Mammary epithelial cell (primary cell): ENCODE measurements at regions not wholly inside any gene's neighbourhood (a gene's known extent, or its start where the extent isn't known, plus 50 kb on each side); places are given as distances from the start of the nearest gene placed in this dataset.

Experiments
- CTCF ChIP-seq, 2 donors: IDR thresholded peaks in 1 of 2; conservative IDR thresholded peaks in 1 of 2; 2 replicates each; pipeline ENCODE4 v1.5.1; 2011 to 2012; ENCODE audit warnings: inconsistent platforms in 2 of 2, low read length in 2 of 2, mild to moderate bottlenecking in 2 of 2, control low read depth in 1 of 2, low read depth in 1 of 2; ENCODE audit not compliant: insufficient read depth in 1 of 2; ENCODE audit errors: extremely low read depth in 1 of 2
- EZH2 ChIP-seq: IDR thresholded peaks from 2 replicates; pipeline ENCODE4 v1.6.1; 2012; ENCODE audit warnings: low read length, inconsistent platforms, borderline replicate concordance

DNA sequence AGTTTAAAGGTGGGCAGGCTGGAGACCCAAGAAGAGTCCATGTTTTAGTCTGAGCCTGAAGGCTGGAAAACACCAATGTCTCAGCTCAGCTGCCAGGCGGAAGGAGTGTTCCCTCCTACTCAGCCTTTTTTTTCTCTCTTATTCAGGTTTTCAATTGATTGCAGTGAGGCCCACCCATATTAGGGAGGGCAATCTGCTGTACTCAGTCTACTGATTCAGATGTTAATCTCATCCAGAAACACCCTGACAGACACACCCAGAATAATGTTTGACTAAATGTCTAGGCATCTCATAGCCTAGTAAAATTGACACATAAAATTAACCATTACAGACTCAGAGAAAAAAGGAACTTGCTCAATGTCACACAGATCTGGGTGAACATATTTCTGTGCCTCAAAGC lies 347.1 kb downstream of the GBA3 start:
- TF ChIP-seq CTCF (conservative IDR thresholded peaks at IDR 0.05 in 1 of 2, IDR thresholded peaks at IDR 0.05 in 1 of 2; ENCODE audit: extremely low read depth in 1 of 2, insufficient read depth in 1 of 2, low read depth in 1 of 2, low read length in 2 of 2) (no peak), EZH2 (no peak)
